Heart left ventricle (tissue), 13 donors: ENCODE measurements at regions not wholly inside any gene's neighbourhood (a gene's known extent, or its start where the extent isn't known, plus 50 kb on each side); places are given as distances from the start of the nearest gene placed in this dataset.

Experiments used
- CTCF ChIP-seq, 12 donors: fragments of 200-600 bp; sonication (generic) in 4 of 12; IDR thresholded peaks; one replicate each; pipeline versions ENCODE4 v1.5.0 to v1.8.0; 2018 to 2022; ENCODE audit warnings: antibody characterized with exemption in 12 of 12, mild to moderate bottlenecking in 5 of 12
- POLR2A ChIP-seq, 2 donors: fragments of 450-650 bp; IDR thresholded peaks; one replicate each; pipeline ENCODE4 v1.6.1; 2017; ENCODE audit warnings: antibody characterized with exemption in 2 of 2, mild to moderate bottlenecking in 2 of 2, moderate library complexity in 2 of 2
- donor health status: ischemic (EF 13 %, LVEDD 7.1; RV severe dilation, severe dysfunction).
- donor health status: DM: no; HTN: yes; CAD: no.
- donor health status: DM: no; HTN: no; CAD: no.
- donor health status: ischemic (EF 25% LVEDD 6.9; RV normal size, moderate dysfunction).
- donor health status: ischemic (EF 25% LVEDD 5.7; RV mildly dilated, moderate dysfunction).
- donor health status: ischemic (EF 35%, LVEDD 5.7; RV mildly dilated, moderate dysfunction).
- donor health status: nonischemic (EF 11% LVEDD 7.7; RV severe dilation, severe dysfunction).
- donor health status: DM: yes; HTN: yes; CAD: no.
- donor health status: PGD.
- donor health status: ischemic (EF 29% LVEDD 5.4; RV normal size, mild dysfunction).
- donor health status: nonischemic (EF 23%, LVEDD 6.1; RV moderate dilation, normal function).

DNA sequence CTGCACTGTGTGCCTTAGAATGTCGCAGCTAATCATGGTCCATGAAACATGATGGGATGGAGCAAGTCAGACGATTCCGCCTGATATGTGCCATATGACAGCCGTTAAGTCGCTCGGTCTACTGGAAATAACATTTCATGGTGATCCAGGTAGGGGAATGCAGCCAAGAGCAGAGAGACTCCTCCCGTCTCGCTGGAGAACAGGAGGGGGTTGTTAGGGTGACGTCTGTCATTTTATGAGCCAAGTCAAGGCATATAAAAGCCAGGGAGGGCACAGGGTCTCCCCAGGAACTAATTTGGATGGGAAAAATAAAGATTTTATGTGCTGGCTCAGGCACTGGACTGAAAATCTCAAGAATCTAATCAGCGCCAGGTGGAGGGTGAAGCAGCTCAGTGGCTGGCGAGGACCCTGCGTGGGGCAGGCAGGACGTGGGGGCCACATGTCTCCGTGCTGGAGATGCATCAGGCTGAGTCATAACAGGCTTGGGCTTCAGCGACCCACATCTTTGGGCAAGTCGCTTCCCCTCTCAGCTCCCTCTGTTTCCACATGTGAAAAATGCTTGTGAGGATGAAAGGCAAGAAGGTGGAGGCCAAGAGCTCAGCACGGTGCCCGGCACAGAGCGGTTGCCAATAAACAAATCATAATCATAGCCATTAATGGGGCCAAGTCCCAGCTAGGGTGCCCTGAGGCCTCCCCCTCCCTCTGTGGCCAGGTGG lies 234.6 kb downstream of the ANKRD60 start:
- TF ChIP-seq CTCF (IDR thresholded peaks at IDR 0.05) (no peak), POLR2A (IDR thresholded peaks at IDR 0.05) (no peak)
